ENCODE measurements at regions not wholly inside any gene's neighbourhood (a gene's known extent, or its start where the extent isn't known, plus 50 kb on each side); places are given as distances from the start of the nearest gene placed in this dataset.

DNA sequence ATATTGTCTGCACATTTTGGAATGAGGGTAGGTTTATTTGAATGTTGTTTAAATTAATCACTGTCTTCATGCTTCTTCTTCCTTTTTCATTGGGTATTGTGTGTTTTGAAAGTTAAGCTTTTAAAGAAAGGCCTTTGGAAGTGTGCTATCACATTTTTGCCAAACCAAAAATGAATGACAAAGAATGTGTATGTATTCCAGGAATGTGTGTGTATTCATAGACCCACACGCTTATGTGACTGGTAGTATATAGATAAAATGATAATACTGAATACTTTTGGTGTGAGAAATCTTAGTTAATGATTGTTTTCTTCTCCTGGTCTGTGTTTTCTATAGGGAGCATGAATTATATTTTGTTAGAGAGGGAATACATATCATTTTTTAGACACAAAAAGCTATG is 404.4 kb downstream of the TLL1 start:
- TF ChIP-seq, protein P1, sequence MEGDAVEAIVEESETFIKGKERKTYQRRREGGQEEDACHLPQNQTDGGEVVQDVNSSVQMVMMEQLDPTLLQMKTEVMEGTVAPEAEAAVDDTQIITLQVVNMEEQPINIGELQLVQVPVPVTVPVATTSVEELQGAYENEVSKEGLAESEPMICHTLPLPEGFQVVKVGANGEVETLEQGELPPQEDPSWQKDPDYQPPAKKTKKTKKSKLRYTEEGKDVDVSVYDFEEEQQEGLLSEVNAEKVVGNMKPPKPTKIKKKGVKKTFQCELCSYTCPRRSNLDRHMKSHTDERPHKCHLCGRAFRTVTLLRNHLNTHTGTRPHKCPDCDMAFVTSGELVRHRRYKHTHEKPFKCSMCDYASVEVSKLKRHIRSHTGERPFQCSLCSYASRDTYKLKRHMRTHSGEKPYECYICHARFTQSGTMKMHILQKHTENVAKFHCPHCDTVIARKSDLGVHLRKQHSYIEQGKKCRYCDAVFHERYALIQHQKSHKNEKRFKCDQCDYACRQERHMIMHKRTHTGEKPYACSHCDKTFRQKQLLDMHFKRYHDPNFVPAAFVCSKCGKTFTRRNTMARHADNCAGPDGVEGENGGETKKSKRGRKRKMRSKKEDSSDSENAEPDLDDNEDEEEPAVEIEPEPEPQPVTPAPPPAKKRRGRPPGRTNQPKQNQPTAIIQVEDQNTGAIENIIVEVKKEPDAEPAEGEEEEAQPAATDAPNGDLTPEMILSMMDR (conservative IDR thresholded peaks at IDR 0.05; ENCODE audit: low read length): no peak
- no peak for TF ChIP-seq EZH2phosphoT487 (IDR thresholded peaks at IDR 0.05; ENCODE audit: borderline replicate concordance)
